Stomach (tissue), 8 donors: ENCODE measurements at regions not wholly inside any gene's neighbourhood (a gene's known extent, or its start where the extent isn't known, plus 50 kb on each side); places are given as distances from the start of the nearest gene placed in this dataset.

ENCODE experiments used
- DNase-seq, 2 donors: peaks; one replicate each; pipeline versions ENCODE4 v3.0.0 to v3.0.0-alpha.2; 2013 to 2019
- H3K27ac ChIP-seq, 5 donors: fragments of 200-600 bp in 4 of 5; sonication (generic) in 4 of 5; one replicate each; pipeline ENCODE4 v1.5.1; 2013 to 2019; ENCODE audit warnings: mild to moderate bottlenecking in 1 of 5, moderate library complexity in 1 of 5
- H3K27me3 ChIP-seq, 3 donors: fragments of 200-600 bp; sonication (generic); one replicate each; pipeline ENCODE4 v1.5.1; 2017 to 2019; ENCODE audit warnings: mixed run types in 1 of 3
- H3K36me3 ChIP-seq, 4 donors: fragments of 200-600 bp; sonication (generic); 1 replicate in 3 of 4; 2 replicates in 1 of 4; pipeline ENCODE4 v1.5.1; 2016 to 2019
- H3K4me1 ChIP-seq, 4 donors: fragments of 200-600 bp; sonication (generic); one replicate each; pipeline ENCODE4 v1.5.1; 2016 to 2019
- H3K4me3 ChIP-seq, 4 donors: fragments of 200-600 bp; sonication (generic) in 3 of 4; one replicate each; pipeline ENCODE4 v1.5.1; 2016 to 2019; ENCODE audit warnings: mild to moderate bottlenecking in 1 of 4
- H3K9me3 ChIP-seq, 4 donors: fragments of 200-600 bp; sonication (generic); one replicate each; pipeline ENCODE4 v1.5.1; 2016 to 2019
- CTCF ChIP-seq, 7 experiments: fragments of 450-650 bp in 4 of 7; fragments of 200-600 bp in 3 of 7; sonication (generic) in 3 of 7; IDR thresholded peaks; one replicate each; pipeline ENCODE4 v1.5.1; 2016 to 2019; ENCODE audit warnings: antibody characterized with exemption in 7 of 7, control low read depth in 2 of 7, mild to moderate bottlenecking in 1 of 7
- EP300 ChIP-seq: sonication (generic); formaldehyde crosslinking; IDR thresholded peaks from one replicate; pipeline ENCODE4 v1.6.1; 2017; ENCODE audit warnings: antibody characterized with exemption
- POLR2A ChIP-seq, 4 donors: fragments of 450-650 bp; IDR thresholded peaks; one replicate each; pipeline ENCODE4 v1.6.1; 2016; ENCODE audit warnings: antibody characterized with exemption in 4 of 4, control low read depth in 2 of 4, mild to moderate bottlenecking in 1 of 4, moderate library complexity in 1 of 4
- POLR2AphosphoS5 ChIP-seq, 3 donors: sonication (generic); formaldehyde crosslinking; IDR thresholded peaks; one replicate each; pipeline ENCODE4 v1.6.1; 2016; ENCODE audit warnings: antibody characterized with exemption in 3 of 3
- WGBS, 5 donors: extraction: QIAGEN DNeasy Blood & Tissue Kit in 3 of 5; methylation state at CpG; one replicate each; pipeline versions ENCODE4 v1.1.5 to v1.1.7; 2013 to 2018; 5-methylcytosine and 5-hydroxymethylcytosine counted together
- intact Hi-C: fragments of 100-400 bp; cut with DNase I; formaldehyde crosslinking; loops from one replicate; pipeline ENCODE4 v1.15.1; 2023; ENCODE audit warnings: low total_unique reads
- donor health status: healthy with polysubstance abuse.
- donor health status: Bipolar disorder and iron deficiency.
- donor health status: healthy.

GRCh38 chr2:128449226-128450061 is 130.8 kb upstream of the HS6ST1 start:
- Histone ChIP-seq H3K27ac (no peak overlapping the region), H3K27me3 (no peaks in the 10 kb centered on the region), H3K9me3 (no peaks in the 10 kb centered on the region), H3K4me1 (peaks cover 0 to 9% (median 0%) of the 10 kb centered on the region in 4 donors), H3K36me3 (no peaks in the 10 kb centered on the region), H3K4me3 (no peak overlapping the region)
- TF ChIP-seq CTCF (IDR thresholded peaks at IDR 0.05) (no peak), POLR2AphosphoS5 (IDR thresholded peaks at IDR 0.05) (no peak), EP300 (no peak), POLR2A (IDR thresholded peaks at IDR 0.05) (no peak)
- DNase-seq: peak; percentile 23 to 41
- 85 to 92% (median 91%) methylated on average over 16 to 24 of the region's 24 CpGs for WGBS, 5 donors
- intact Hi-C loops: no loop called here

- no peaks in the 10 kb centered on the region for H3K27me3 ChIP-seq
- no peak overlapping the region for H3K4me3 ChIP-seq
- H3K4me1 ChIP-seq: peaks cover 0 to 9% (median 0%) of the 10 kb centered on the region in 4 donors
- H3K36me3 ChIP-seq: no peaks in the 10 kb centered on the region
- H3K9me3 ChIP-seq: no peaks in the 10 kb centered on the region
- intact Hi-C loops: no loop called here
- no peak overlapping the region for H3K27ac ChIP-seq
- TF ChIP-seq POLR2A (IDR thresholded peaks at IDR 0.05): no peak
- no peak for TF ChIP-seq EP300
- TF ChIP-seq POLR2AphosphoS5 (IDR thresholded peaks at IDR 0.05): no peak
- TF ChIP-seq CTCF (IDR thresholded peaks at IDR 0.05): no peak
- WGBS, 5 donors: 83 to 88% (median 87%) methylated on average over 8 to 14 of the region's 14 CpGs
- DNase-seq: peak; percentile 17 to 44
These were observed 131.8 kb upstream of the HS6ST1 start for GRCh38 chr2:128450211-128451024.

GRCh38 chr2:128451084-128452023 is 132.7 kb upstream of the HS6ST1 start:
- peak; percentile 2 to 22 for DNase-seq
- TF ChIP-seq POLR2AphosphoS5 (IDR thresholded peaks at IDR 0.05) (no peak), POLR2A (IDR thresholded peaks at IDR 0.05) (no peak), EP300 (no peak), CTCF (IDR thresholded peaks at IDR 0.05) (no peak)

GRCh38 chr2:128452024-128452411 is 133.3 kb upstream of the HS6ST1 start:
- peaks cover 0 to 3% (median 0%) of the 10 kb centered on the region in 4 donors for H3K4me1 ChIP-seq
- no peaks in the 10 kb centered on the region for H3K9me3 ChIP-seq
- no peaks in the 10 kb centered on the region for H3K36me3 ChIP-seq
- DNase-seq: no peak
- no peaks in the 10 kb centered on the region for H3K27me3 ChIP-seq
- no peak overlapping the region for H3K27ac ChIP-seq
- intact Hi-C loops: no loop called here
- WGBS, 5 donors: 94 to 100% (median 97%) methylated on average over 1 of the region's 1 CpG
- H3K4me3 ChIP-seq: no peak overlapping the region
- TF ChIP-seq EP300: no peak
- no peak for TF ChIP-seq CTCF (IDR thresholded peaks at IDR 0.05)
- no peak for TF ChIP-seq POLR2AphosphoS5 (IDR thresholded peaks at IDR 0.05)
- TF ChIP-seq POLR2A (IDR thresholded peaks at IDR 0.05): no peak

More at GRCh38 chr2:128451084-128452023, 132.7 kb upstream of the HS6ST1 start:
- Histone ChIP-seq H3K36me3 (no peaks in the 10 kb centered on the region), H3K4me1 (peaks cover 0 to 9% (median 0%) of the 10 kb centered on the region in 4 donors), H3K9me3 (no peaks in the 10 kb centered on the region), H3K4me3 (no peak overlapping the region), H3K27me3 (no peaks in the 10 kb centered on the region), H3K27ac (no peak overlapping the region)
- intact Hi-C loops: no loop called here
- 82 to 92% (median 91%) methylated on average over 14 to 15 of the region's 15 CpGs for WGBS, 5 donors
